HG03558 (cell line): ENCODE measurements at regions not wholly inside any gene's neighbourhood (a gene's known extent, or its start where the extent isn't known, plus 50 kb on each side); places are given as distances from the start of the nearest gene placed in this dataset.

Experiments
- ATAC-seq: cut with Tn5 transposase; IDR thresholded peaks from one replicate; pipeline ENCODE4 v1.9.1; 2021; ENCODE audit warnings: moderate number of reproducible peaks; ENCODE audit not compliant: unreplicated experiment; ENCODE audit errors: extremely low read depth

DNA sequence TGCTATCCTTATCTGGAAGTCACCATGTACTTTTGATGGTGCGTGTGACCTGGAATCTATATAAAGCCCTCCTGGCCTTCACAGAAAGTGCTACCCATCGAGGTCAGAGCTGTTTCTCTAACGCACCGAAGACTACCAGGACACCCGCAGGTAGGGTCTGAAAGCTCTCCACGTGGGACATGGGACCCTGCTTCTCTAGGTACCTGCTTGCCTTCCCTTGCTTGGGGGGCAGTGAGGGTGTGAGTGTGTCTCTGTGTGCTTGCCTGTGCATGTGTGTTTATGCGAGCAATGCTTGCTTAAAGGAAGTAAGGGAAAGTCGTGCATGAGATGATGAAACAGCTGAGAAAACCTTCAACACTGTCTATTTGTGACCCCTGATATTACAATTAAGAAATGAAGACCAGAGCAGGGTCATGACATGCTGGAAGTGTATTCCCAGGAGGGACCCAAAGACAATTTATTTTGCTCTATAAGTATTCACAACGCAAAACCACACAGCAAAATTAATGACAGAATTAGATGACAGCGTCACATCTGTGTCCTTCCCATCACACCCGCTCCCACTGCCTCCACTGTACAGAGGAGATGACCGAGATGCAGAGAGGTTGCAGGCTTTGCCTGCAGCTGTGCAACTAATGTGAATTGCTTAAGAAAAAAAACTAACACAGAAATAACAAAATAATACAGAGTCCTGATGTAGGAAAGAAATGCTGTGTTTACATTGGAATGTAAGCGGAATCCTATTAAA, 76.4 kb upstream of the HELT start:
- no peak for ATAC-seq

DNA sequence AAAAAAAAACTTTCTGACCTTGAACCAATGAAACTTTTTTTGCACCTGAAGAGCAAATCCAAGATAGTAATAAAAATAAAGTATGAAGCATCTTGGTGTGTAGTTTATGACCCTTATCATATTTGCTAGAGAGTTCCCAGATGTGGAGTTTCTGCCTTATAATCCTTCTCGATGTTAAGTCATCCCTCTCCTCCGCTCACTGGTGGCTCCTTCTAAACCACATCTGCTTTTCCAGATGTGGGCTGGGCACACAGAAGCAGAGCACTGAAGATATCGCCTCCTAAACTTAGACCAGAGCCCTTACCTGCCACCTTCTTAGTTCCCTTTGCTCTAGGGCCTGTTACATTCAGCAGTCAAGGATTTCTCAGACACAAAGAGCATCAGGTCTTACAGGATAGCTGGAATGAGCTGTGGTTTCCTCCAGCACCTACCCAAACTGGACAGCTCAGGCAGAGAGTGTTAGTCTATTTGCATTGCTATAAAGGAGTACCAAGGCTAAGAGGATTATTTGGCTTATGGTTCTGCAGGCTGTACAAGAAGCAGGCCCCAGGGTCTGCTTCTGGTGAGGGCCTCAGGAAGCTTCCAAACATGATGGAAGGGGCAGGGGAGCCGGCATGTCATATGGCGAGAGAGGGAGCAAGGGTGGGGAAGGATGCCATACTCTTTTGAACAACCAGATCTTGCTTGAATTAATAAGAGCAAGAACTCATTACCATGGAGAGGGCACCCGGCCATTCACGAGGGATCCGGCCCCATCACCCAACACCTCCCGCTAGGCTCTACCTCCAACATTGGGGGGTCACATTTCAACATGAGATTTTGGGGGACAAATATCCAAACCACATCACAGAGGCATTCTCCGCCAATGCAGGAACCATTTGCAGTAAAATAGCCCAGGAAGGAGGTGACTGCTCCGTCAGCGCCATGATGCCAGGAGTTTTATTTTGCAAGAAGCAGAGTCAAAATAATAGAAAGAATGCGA, 75.6 kb upstream of the HELT start:
- ATAC-seq, result no peak

DNA sequence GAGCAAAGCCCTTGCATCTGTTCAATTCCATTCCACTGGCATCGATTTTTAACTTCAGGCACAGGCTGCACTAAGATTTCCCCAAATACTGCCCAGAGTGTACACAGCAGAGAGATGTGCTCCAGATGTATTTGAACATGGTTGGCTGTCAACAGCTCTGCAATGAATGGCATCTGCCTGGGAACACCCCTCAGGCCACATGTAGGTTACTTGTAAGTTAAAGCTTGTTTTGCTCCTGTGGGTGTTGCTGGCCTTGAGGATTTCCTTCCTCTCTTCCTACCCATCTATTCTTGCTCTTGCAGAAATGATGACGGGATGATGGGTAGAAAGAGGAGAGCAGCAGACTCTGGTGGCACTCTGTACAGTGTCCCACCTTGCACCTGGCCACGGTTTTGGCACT, 69.3 kb upstream of the HELT start:
- ATAC-seq, result no peak

DNA sequence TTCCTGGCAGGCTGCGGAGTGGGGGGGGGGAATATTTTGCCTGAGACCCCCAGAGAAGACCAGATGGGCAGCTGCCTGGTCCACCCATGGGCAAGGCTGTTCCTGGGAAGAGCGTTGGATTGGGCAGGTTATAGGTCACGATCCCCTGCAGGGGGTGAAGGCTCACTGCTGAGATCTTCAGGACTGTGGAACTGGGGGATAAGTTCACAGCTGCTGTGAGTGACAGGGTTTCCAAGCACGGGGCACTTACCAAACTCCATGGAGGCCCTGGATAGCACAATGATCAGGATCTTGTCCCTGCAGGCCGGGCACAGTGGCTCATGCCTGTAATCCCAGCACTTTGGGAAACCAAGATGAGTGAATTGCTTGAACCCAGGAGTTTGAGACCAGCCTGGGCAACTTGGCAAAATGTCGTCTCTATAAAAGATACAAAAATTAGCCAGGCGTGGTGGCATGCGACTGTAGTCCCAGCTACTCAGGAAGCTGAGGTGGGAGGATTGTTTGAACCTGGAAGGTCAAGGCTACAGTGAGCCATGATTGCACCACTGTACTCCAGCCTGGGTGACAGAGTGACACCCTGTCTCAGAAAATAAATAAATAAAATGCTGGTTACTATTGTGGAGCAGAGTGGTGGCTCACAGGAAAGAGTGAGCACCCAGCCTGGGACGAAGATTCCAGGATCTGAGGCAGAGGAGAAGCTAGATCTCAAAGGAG, 68.0 kb upstream of the HELT start:
- no peak for ATAC-seq

DNA sequence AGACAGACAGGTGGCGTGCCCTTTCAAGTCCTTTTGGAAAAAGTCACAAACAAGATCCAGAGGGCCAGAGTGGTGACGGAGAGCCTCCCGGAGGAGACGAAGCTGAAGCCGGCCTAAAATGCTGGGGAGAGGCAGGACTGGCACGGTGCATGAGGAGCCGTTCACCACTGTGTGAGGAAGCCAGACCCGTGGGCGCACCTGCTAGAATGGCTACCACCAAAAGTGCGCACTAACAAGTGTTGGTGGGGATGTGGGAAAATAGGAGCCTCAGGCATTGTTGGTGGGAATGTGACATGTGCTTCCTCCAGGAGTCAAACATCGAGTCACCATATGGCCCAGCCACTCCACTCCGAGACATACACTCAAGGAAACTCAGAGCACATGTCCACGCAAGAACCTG, 67.4 kb upstream of the HELT start:
- ATAC-seq, result no peak

DNA sequence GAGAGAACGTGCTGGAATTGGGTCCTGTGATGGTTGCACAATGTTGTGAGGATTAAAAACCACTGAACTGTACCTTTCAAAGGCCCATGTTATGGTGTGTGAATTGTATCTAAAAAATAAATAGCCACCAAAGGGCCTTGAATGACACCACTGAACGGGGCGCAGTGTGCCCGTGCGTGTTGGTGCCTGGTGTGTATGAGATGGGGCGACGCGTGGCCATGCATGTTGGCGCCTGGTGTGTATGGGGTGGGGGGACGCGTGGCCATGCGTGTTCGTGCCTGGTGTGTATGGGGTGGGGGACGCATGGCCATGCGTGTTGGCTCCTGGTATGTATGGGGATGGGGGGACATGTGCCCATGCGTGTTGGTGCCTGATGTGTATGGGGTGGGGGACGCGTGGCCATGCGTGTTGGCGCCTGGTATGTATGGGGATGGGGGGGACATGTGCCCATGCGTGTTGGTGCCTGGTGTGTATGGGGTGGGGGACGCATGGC, 66.6 kb upstream of the HELT start:
- ATAC-seq, result no peak

DNA sequence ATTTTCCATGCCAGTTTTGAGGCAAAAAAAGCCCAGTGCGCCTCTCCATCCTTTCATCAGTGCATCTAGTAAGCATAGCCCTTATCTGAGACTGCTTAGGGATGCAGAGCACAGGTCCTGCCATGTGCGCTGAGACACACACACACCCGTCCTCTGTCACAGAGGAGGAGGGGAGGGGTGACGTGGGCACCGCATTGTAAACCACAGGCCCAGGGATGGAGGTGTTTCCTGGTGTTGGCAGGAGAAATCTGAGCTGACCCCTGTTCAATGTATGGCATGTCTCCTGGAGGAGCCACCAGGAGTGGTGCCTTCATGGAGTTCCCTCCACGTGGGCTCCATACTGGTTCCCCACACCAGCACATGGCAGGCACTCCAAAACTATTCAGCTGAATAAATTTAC, 65.8 kb upstream of the HELT start:
- ATAC-seq, result no peak

DNA sequence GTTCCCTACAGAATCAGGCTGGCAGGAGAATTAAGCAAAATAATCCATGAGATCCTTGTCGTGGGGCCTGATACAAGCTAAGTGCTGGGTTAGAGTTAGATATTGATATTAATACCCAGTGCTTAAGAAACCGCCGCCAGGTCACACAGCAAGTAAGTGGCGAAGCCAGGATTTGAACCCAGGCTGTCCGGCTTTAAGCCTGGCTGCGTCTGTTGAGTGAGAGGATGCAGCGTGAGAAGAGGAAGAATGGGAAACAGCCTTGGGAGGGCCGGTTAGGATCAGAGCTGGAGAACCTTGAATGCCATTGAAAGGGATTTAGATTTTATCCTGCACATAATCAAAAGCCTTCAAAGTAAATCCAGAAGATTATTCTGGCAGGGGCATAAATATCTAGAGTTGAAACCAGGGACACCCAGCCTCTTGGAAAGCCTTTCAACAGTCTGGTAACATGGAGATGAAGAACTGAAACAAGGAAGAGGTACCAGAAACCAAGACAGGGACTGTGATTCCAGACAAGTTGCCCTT, 64.8 kb upstream of the HELT start:
- ATAC-seq, result no peak

DNA sequence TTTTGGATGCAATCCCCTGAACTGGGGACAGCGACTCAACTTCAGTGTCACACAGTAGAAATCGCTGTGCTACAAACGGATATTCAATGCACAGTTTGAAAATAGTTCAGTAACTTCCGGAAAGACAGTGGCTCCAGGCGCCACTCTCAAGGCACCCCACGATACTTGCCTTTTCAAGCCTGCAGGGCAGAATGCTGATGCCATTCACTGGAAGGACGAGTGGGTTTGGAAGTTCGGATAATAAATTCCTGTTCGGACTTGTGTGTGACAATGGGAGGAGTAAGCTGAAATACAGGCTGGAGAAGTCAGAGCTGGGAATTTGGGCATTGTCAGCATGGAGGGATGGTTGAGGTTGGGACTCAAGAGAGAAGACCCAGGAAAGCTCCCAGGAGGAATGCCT, 64.3 kb upstream of the HELT start:
- no peak for ATAC-seq

DNA sequence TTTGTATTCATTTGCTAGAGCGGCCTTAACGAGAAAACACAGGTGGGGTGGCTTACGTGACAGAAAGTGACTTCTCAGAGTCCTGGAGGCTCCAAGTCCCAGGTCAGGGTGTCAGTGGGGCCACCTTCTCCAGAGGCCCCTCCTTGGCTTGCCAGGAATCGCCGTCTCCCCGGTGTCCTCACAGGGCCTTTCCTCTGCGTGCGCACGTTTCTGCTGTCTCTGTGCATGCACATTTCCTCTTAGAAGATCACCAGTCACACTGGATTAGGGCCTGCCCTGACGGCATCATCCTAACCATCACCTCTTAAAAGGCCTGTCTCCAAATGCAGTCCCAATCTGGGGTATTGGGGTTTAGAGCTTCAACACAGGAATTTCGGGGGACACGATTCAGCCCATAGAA, 63.8 kb upstream of the HELT start:
- no peak for ATAC-seq

DNA sequence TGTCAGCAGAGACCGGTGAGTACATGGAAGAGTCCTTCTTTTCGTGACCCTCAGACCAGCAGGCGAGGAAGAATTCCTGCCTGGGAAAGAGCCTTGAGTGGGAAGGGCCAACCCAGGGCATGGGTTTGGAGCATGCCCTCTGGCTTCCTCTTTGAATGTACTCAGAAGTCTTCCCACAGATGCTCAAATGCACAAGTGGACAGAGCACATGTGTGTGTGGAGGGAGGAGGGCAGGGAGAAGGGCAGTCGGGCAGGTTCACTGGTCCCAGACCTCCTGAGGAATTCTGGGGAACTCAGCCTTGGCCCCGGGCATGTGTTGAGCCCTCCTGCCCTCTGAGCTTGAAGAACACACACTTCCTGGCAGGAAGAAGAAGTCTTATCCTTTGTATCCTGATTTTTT, 63.2 kb upstream of the HELT start:
- ATAC-seq, result no peak

DNA sequence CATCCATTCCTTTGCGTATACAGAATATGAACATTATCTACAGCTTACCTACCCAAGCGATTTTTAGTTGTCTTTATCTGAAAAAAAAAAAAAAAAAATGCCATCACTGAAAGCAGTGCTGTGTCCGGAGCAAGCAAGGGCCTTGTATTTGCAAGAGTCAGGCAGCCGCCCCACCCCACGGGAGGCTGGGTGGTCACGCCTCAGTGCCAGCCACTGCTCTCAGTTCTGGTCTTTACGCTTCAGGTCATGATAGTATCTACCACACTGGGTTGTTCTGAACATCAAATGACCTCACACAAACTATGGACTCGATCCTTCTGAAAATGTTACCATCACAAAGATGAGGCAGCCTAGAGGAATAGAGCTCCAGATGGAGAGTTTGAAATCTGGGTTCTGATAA, 62.7 kb upstream of the HELT start:
- no peak for ATAC-seq

DNA sequence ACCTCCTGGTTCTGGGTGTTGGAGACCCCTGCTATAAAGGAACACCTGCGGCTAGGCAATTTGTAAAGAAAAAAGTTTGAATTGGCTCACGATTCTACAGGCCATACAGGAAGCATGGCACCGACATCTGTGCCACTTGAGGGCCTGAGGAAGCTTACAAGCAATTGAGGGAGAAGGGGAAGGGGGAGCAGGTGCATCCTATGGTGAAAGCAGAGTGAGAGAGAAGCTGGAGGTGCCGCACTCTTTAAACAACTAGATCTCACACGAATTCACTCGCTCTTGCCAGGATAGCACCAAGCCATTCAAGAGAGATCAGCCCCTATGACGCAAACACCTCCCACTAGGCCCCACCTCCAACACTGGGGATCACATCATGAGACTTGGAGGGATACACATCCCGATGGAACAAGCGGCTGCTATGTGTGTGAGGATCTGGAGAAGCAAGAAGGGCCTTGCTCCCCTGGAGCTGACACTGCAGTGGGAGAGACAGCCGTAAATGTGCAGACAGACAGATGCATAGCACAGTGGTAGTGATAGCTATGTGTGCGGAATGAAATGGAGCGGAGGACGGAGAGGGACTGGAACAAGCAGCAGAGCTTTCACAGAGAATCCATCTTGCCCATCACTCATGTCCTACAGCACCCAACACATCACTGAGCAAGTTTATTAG, 60.7 kb upstream of the HELT start:
- ATAC-seq, result no peak

DNA sequence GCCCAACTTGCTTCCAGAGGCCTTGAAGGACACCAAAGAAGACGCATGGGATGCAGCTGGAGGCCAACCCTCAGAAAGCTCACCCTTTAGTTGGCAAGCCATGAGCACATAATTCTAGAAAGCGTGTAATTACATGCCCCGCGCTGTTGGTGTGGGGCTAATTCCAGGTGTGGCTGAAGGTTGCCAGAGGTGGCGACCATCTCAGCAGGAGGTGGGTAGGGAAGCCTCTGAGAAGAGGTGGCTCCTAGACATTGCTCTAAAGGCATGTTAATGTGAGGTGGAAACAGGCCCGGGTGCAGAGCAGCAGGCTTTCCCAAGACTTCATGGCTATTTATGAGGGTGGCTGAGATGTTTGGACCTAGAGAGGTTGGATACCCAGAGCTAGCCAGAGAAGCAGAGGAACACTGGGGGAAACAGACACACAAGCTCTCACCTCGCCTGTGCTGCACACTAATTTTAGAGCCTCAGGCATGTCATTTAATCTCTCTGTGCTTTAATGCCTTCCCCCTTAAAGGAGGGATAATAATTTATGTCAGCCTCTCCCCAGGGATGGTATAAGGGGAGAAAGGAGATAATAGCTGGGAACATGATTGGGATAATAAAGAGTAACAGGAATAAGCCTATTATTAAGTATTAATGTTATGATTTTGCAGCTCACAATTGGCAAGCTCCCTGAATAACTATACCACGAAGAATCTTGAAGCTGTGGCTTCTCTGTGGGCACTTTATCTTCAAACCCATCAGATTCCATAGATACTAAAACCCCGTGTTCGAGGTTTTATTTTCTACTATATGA, 60.0 kb upstream of the HELT start:
- ATAC-seq, result no peak

DNA sequence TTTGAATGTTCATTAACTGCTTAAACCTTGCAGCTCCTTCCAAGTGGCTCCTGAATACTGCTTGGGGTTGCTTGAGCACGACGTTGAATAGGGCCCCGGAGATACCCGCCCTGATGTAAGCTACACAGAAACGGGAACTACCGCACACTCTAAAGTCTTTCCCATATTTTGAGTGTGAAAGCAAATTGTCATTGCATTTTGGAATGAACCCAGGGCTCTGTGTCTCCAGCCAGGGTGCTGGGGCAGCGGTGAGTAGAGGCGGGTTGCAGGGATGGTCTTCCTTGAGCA, 59.4 kb upstream of the HELT start:
- ATAC-seq, result no peak

DNA sequence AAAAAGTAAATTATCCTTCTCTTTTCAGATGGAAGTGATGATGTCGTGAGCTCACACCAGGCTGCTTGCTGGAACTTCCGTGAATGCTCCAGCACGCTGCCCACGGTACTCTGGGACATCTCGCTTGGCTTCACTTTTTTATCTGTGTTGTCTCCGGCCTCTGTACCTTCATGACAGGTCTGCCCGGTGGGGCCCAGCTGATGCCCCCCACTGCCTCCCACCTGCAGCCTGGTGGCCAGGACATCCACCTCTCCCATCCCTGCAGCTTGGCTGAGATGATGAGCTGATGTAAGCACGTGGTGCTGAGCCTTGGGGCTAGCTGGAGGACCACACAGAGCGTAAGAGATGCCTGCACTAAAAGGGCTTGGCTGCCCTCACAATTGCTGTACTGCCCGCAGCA, 59.0 kb upstream of the HELT start:
- ATAC-seq, result no peak

DNA sequence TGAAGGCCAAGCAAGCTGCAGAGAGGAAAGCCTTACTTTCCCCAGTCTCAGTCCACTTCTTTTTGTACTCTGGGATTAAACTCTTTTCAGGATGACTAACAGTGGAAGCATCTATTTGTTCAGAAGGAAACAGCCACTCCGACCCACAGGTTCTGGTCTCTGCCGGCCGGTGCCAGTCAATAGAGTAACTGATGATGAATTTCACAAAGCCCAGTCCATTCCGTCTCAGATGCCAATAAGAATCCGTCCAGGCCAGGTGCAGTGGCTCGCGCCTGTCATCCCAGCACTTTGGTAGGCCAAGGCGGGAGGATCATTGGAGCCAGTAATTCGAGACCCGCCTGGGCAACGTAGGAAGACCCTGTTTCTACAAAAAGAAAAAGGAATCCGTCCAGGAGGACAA, 58.5 kb upstream of the HELT start:
- no peak for ATAC-seq

DNA sequence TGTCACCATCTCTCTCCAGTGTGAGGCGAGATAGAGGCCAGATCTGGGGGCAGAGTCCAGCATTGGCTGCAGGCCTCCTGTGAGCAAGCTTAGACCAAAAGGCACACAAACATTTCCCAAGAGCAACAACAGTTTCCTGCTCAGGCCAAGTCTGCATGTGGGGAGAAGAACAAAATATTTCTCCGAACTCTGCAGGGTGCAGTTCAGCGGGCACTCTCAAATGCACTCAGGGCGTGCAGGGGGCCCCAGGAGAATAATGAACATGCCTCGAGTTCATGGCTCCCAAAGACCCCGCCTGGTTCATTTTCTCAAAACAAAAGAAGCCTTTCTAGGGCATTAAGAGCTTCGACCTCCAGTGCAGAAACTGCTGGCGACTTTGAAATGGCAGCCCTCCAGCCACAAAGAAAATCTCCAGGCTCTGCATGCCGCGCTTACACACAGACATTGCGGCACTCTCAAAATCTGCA, 57.8 kb upstream of the HELT start:
- ATAC-seq, result no peak

DNA sequence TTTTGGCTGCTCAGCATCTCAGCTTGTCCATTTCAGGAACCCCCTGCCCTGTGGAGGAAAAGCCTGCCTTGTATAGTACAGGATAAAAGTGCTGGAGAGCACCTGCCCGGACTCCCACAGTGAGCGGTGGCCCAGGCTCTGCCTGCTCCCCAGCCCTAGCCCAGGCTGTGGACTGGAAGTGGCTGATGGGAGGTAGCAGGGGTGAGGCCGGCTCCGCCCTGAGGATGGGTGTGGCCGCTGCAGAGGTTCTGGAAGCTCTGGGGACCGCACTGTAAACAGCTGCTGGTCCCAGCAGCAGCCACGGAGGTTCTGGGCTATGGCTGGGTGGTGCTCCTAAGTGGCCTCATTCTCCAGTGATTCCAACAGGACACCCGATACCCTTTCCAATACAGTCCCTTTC, 56.6 kb upstream of the HELT start:
- ATAC-seq, result no peak
